ENCODE measurements at regions not wholly inside any gene's neighbourhood (a gene's known extent, or its start where the extent isn't known, plus 50 kb on each side); places are given as distances from the start of the nearest gene placed in this dataset.
A peak's percentile ranks its signal among the peaks of the same experiment; 100 is the strongest.

- TF ChIP-seq EZH2phosphoT487 (IDR thresholded peaks at IDR 0.05; ENCODE audit: borderline replicate concordance, low read length): no peak
- peak; percentile 26 for TF ChIP-seq CTCF (IDR thresholded peaks at IDR 0.05; ENCODE audit: low read depth, low read length, poor library complexity, severe bottlenecking)
These were observed 85.4 kb upstream of the SLC13A1 start for GRCh38 chr7:123285076-123285700.

DNA sequence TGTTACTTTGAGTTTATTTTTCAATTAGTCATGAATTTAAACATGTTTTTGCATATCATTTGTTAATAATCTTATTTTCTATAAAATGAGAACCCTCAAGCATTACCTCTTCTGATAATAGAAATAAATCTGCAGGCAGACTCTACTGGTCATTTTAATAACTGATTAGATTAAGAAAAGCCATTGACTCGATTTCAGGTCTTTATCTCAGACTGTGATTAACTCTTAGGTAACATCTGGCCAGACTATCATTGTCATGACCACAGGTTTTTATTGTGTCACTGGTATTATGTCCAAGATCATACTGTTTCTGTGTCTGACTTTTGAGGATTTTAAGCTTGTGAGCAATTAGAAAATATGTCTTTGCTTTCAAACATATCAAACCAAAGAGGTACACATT is 83.6 kb upstream of the SLC13A1 start:
- no peak overlapping the region for H3K4me2 ChIP-seq (ENCODE audit: low read length)
- H3K9me3 ChIP-seq (ENCODE audit: control insufficient read depth, insufficient read depth, low read length): no peaks in the 10 kb centered on the region; the same call in 1 of the 2 replicates
- H4K20me1 ChIP-seq (ENCODE audit: control insufficient read depth, insufficient read depth, low read depth, low read length): no peaks in the 10 kb centered on the region
- H3K4me1 ChIP-seq (ENCODE audit: control insufficient read depth, low read length): no peaks in the 10 kb centered on the region
- H3K27ac ChIP-seq (ENCODE audit: low read depth, low read length): no peak overlapping the region
- H3K9me2 ChIP-seq (replicated peaks; ENCODE audit: control insufficient read depth, low read length): no peaks in the 10 kb centered on the region
- H3F3A ChIP-seq (ENCODE audit: control insufficient read depth, insufficient read depth): no peaks in the 10 kb centered on the region
- TF ChIP-seq EZH2phosphoT487 (IDR thresholded peaks at IDR 0.05; ENCODE audit: borderline replicate concordance, low read length): no peak
- TF ChIP-seq CTCF (IDR thresholded peaks at IDR 0.05; ENCODE audit: low read depth, low read length, poor library complexity, severe bottlenecking): no peak
- no peaks in the 10 kb centered on the region for H3K36me3 ChIP-seq (ENCODE audit: control insufficient read depth, low read length)
- H3K79me2 ChIP-seq (ENCODE audit: control insufficient read depth, low read length): no peaks in the 10 kb centered on the region
- H3K4me3 ChIP-seq (ENCODE audit: low read length): no peak overlapping the region
- H3K27me3 ChIP-seq (ENCODE audit: control insufficient read depth, low read length): no peaks in the 10 kb centered on the region

More at GRCh38 chr7:123285076-123285700, 85.4 kb upstream of the SLC13A1 start:
- H4K20me1 ChIP-seq (ENCODE audit: control insufficient read depth, insufficient read depth, low read depth, low read length): no peaks in the 10 kb centered on the region
- H3K27me3 ChIP-seq (ENCODE audit: control insufficient read depth, low read length): no peaks in the 10 kb centered on the region
- no peaks in the 10 kb centered on the region for H3K9me2 ChIP-seq (replicated peaks; ENCODE audit: control insufficient read depth, low read length)
- H3K36me3 ChIP-seq (ENCODE audit: control insufficient read depth, low read length): no peaks in the 10 kb centered on the region
- H3K79me2 ChIP-seq (ENCODE audit: control insufficient read depth, low read length): no peaks in the 10 kb centered on the region
- H3K4me3 ChIP-seq (ENCODE audit: low read length): no peak overlapping the region
- H3K4me2 ChIP-seq (ENCODE audit: low read length): no peak overlapping the region
- no peaks in the 10 kb centered on the region for H3K4me1 ChIP-seq (ENCODE audit: control insufficient read depth, low read length)
- H3F3A ChIP-seq (ENCODE audit: control insufficient read depth, insufficient read depth): no peaks in the 10 kb centered on the region
- H3K9me3 ChIP-seq (ENCODE audit: control insufficient read depth, insufficient read depth, low read length): no peaks in the 10 kb centered on the region
- no peak overlapping the region for H3K27ac ChIP-seq (ENCODE audit: low read depth, low read length)

DNA sequence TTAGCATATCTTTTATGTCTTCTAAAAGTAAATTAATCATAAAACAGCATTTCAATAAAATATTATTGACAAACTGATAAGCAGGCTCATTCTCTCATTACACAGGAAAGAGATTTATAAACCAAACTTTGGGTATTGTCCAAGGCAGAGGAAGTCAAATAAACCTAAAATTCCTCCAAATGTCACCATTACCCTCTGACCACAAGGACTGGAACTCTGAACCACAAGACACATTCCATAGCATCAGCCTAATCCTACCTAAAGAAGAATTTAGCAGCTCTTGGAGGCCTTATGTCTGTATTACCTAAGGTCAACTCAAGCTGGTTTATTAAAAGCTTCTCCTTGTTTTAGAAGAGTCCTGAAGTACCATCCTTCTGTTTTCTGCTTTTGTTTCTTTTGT is 82.4 kb upstream of the SLC13A1 start:
- H3K4me3 ChIP-seq (ENCODE audit: low read length): no peak overlapping the region
- TF ChIP-seq EZH2phosphoT487 (IDR thresholded peaks at IDR 0.05; ENCODE audit: borderline replicate concordance, low read length) (no peak), CTCF (IDR thresholded peaks at IDR 0.05; ENCODE audit: low read depth, low read length, poor library complexity, severe bottlenecking) (no peak)
- H3K27me3 ChIP-seq (ENCODE audit: control insufficient read depth, low read length): no peaks in the 10 kb centered on the region
- H3K36me3 ChIP-seq (ENCODE audit: control insufficient read depth, low read length): no peaks in the 10 kb centered on the region
- H3F3A ChIP-seq (ENCODE audit: control insufficient read depth, insufficient read depth): no peaks in the 10 kb centered on the region
- no peaks in the 10 kb centered on the region for H4K20me1 ChIP-seq (ENCODE audit: control insufficient read depth, insufficient read depth, low read depth, low read length)
- no peaks in the 10 kb centered on the region for H3K79me2 ChIP-seq (ENCODE audit: control insufficient read depth, low read length)
- no peaks in the 10 kb centered on the region; the same call in 1 of the 2 replicates for H3K9me3 ChIP-seq (ENCODE audit: control insufficient read depth, insufficient read depth, low read length)
- H3K9me2 ChIP-seq (replicated peaks; ENCODE audit: control insufficient read depth, low read length): no peaks in the 10 kb centered on the region
- no peak overlapping the region for H3K27ac ChIP-seq (ENCODE audit: low read depth, low read length)
- H3K4me1 ChIP-seq (ENCODE audit: control insufficient read depth, low read length): no peaks in the 10 kb centered on the region
- no peak overlapping the region for H3K4me2 ChIP-seq (ENCODE audit: low read length)

All from DOHH2 (cell line).